HG03196 (cell line): ENCODE measurements at regions not wholly inside any gene's neighbourhood (a gene's known extent, or its start where the extent isn't known, plus 50 kb on each side); places are given as distances from the start of the nearest gene placed in this dataset.

Experiments
- ATAC-seq: cut with Tn5 transposase; IDR thresholded peaks from one replicate; pipeline ENCODE4 v1.9.1; 2021; ENCODE audit not compliant: unreplicated experiment

DNA sequence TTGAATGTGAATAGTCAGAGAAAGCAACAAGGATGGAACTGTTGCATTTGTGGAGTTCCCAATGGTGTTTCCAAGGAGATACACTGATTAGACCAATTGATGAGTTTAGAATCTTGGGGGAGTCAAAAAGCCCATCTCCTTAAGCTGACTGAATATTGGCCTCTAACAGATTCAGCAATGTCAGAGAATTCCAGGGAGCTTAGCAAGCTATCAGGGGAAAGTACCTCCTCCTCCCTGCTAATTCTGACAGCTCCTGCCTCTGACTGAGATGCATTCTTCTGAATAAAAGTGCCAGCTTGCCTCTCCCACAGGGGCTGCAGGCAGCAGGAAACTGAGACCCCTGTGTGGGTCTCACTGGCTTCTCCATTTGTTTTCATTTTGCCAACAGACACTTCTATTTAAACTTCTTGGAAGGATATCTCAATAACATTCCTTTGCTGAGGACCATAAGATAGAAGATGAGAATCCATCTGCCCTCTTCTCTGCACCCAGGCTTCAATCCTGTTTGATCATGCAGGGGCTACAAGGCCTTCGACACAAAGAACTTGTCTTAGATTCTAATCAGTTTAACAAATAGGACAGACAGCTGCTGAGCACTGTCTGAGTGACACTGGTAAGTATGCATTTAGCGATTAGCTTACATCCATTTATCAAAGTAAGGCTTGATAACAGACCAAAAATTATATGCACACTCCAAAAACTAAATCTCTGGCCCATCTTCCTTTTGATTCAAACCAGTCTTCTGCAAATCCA, 1080.8 kb downstream of the TUSC7 start:
- ATAC-seq, result no peak

GRCh38 chr3:117793622-117794265, 1084.2 kb downstream of the TUSC7 start:
- no peak for ATAC-seq

DNA sequence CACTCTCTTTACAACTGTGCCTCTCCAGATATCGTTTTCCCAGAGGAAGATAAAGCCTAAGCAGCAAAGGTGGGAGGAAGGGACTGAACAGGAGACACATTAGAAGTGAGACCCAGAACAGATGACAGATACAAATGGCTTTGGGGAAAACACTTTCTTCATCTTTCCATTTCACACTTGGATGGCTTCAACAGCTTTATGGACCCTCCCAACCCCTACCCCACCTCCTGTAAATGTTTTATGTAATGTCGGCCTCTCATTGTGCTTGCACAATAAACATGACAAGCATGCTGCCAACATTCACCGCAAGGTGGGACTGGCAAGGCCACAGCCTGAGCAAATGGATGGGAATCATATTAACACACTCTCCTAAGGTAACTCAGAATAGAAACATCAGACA, 1088.6 kb downstream of the TUSC7 start:
- no peak for ATAC-seq

GRCh38 chr3:117798687-117799386, 1089.3 kb downstream of the TUSC7 start:
- no peak for ATAC-seq

DNA sequence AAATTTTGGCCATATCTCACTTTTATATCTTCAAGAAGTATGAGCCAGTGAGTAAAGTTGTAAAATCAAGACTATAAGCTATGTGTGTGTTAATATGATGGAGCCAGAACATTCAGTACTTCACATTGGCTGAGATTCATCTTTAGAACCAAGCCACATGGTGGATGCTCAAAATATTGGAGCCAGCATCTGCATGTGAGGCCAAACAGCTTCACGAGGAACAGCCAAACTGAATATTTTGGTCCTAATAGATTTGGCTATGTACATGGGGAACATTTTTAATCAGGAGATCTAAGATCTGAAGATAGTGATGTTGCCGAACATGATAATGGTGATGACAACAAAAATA, 1089.8 kb downstream of the TUSC7 start:
- no peak for ATAC-seq

DNA sequence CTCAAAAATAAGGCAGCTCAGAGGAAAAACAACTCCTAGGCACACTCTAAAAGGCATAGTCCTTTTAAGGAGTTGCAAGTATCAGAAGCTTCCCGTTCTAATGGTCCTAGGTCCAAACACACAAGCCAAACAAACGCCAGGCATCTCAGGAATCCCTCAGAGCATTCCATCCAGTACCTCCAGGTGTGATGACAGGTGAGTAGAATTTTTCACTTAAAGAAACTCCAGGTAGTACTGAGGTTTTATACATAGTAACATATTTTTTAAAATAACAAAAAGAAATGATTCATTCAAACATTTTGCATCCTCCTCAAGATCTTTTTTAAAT, 1092.3 kb downstream of the TUSC7 start:
- ATAC-seq, result no peak

GRCh38 chr3:117809186-117810081, 1099.9 kb downstream of the TUSC7 start:
- ATAC-seq, result no peak

- no peak for ATAC-seq
Observed at GRCh38 chr3:117811786-117812185, 1102.2 kb downstream of the TUSC7 start.

DNA sequence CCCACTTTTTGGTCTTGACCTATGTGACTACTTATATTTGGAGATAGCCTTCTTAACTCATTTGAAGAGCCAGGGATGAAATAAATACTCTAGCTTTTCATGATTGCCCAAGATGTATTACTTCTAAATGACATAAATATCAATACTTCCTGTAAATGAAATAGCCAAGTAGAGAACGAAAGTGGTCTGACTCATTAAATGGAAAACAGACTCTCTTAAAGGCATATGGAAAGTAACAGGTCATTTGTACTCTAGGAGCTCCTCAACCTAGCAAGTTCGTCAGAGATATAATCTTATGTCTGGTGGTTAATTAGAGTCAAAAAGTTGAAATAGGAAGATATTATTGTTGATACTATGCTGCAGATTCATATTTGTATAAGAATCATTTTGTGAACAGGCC, 1105.4 kb downstream of the TUSC7 start:
- no peak for ATAC-seq

DNA sequence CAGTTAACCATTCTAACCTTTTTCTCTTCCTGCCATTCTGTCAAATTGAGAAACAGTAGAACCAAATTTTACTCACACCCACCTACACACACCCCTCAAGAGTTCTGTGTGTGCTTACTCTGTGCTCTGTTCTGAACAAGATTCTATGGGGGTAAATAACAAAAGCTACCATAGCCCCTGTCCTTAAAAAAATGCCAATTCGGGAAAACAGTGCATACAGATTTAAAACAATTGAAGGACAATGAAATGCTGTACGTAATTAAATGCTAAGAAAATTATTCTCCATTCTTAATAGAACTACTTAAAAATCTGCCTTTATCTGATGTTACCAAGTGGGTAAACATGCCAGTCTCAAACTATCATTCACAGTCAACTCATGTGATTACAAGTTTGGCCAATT, 1107.5 kb downstream of the TUSC7 start:
- no peak for ATAC-seq

GRCh38 chr3:117818592-117818991, 1109.0 kb downstream of the TUSC7 start:
- ATAC-seq, result no peak

DNA sequence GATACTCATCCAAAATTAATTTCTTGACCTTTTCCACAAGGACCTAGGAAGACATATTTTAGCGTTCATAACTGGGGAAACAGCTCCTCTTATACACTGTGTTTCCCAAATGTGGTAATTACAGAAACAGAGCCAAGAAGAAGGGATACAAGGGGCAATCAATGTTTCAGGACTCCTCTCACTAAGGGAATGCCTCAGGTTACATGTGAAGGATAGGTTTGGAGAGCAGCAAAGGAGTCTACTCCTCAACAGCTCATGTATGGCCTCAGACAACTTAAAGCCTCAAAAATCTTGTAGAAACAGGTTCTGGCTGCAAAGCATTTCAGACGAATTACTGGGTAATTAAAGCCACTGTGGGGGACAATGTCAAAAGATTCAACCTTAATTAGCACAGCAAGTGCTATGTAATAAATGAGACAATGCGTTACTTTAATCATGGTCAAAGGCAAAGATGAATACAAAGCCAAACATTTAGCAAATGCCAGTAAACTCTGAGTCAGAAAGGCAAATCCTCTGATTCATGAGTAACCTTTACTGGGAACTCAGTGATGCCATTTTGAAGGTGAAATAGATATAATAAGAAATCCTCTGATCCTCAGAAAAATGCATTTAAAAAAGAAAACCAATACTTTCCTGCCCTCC, 1111.2 kb downstream of the TUSC7 start:
- ATAC-seq, result no peak

DNA sequence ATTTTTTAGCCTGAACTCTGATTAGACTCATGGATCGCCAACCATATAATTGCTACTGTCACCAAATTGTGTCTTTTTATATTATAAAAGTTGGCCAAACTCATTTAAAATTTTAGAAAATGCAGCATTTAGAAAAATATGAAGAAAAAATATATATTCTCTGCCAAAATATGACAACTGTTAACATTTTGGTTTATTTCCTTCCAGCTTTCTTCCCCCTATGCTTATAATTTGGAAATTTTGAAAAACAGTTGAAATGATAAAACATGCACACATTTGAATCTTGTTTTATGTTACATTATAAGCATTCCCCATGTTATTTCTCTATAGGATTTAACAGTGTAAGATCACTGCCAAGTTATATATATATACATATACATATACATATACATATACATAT, 1112.8 kb downstream of the TUSC7 start:
- no peak for ATAC-seq

GRCh38 chr3:117836296-117836695, 1126.7 kb downstream of the TUSC7 start:
- no peak for ATAC-seq

GRCh38 chr3:117837391-117837790, 1127.8 kb downstream of the TUSC7 start:
- no peak for ATAC-seq

DNA sequence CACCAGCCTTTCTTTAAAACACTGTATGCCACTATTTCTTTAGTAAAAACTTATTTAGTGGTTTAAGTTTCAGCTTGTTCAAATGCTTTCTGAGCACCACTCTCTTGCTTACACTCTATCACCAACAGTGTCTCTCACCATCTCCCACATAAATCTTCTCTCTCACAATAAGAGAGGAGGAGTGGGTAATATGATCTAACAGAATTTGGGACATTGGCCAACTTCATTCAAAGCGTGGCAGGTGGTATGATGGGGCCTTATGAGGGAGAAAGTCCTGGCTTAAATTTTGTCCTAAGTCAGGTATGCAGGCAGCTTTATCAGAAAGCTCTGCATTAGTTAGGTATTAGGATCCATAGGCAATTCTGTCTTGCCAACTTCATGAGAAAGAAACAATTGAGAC, 1132.5 kb downstream of the TUSC7 start:
- no peak for ATAC-seq

- no peak for ATAC-seq
Observed at GRCh38 chr3:117843356-117843755, 1133.8 kb downstream of the TUSC7 start.

DNA sequence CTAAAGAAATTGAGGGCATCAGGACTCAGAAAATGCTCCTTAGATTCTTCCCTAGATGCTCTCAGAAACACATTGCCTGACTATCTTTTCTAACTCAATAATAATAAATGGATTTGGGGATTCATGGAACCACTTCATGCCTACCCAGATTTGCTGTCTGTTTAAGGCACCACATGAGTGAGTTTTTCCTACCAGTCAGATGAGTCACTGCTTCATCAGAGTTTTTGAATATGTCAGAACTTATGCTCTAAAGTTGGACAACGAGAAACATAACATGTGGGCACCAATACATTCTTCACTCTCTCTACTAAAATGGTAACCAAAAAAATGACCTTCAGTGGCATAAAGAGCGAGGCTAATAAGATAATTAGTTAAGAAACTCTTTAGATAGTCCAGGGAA, 1135.1 kb downstream of the TUSC7 start:
- no peak for ATAC-seq

GRCh38 chr3:117846238-117846637, 1136.7 kb downstream of the TUSC7 start:
- ATAC-seq, result no peak

- ATAC-seq, result no peak
Observed at GRCh38 chr3:117848606-117849005, 1139.0 kb downstream of the TUSC7 start.
